ENCODE measurements at regions not wholly inside any gene's neighbourhood (a gene's known extent, or its start where the extent isn't known, plus 50 kb on each side); places are given as distances from the start of the nearest gene placed in this dataset.

- TF ChIP-seq CTCF (IDR thresholded peaks at IDR 0.05) = no peak
- peaks cover 0 to 5% of the 10 kb centered on the region in 2 experiments for H3K9me3 ChIP-seq (ENCODE audit: control insufficient read depth in 1 of 2, insufficient read depth in 1 of 2, low read length in 2 of 2)
- H3K27ac ChIP-seq (ENCODE audit: low read depth in 1 of 2, low read length in 2 of 2) = no peak overlapping the region
- Mint-ChIP-seq H3K4me1 (ENCODE audit: low read depth) (no peaks in the 10 kb centered on the region), H3K36me3 (ENCODE audit: low read depth) (no peaks in the 10 kb centered on the region), H3K9me3 (peaks cover 8% of the 10 kb centered on the region), H3K27me3 (no peaks in the 10 kb centered on the region), H3K27ac (no peak overlapping the region), H3K4me3 (no peak overlapping the region)
- H3K4me1 ChIP-seq (ENCODE audit: insufficient read depth, low read length) = no peaks in the 10 kb centered on the region
- H3K36me3 ChIP-seq (ENCODE audit: insufficient read depth, low read length) = no peaks in the 10 kb centered on the region
- ATAC-seq (ENCODE audit: poor library complexity) (no peak), DNase-seq (no peak)
- H3K27me3 ChIP-seq (ENCODE audit: control insufficient read depth in 1 of 2, insufficient read depth in 2 of 2, low read length in 2 of 2) = no peaks in the 10 kb centered on the region
- H3K4me3 ChIP-seq (ENCODE audit: low read length) = no peak overlapping the region
- CTCF ChIA-PET = no interaction called here
- intact Hi-C loops (cut with DNase I, micrococcal nuclease) = no loop called here
- POLR2A ChIA-PET = no interaction called here
Measured at GRCh38 chr1:218024211-218024720, 260.8 kb upstream of the RRP15 start.

- H3K4me3 ChIP-seq (ENCODE audit: low read length) = no peak overlapping the region
- DNase-seq = no peak
- ChIA-PET POLR2A (no interaction called here), CTCF (no interaction called here)
- no peaks in the 10 kb centered on the region for H3K4me1 ChIP-seq (ENCODE audit: insufficient read depth, low read length)
- no peak for TF ChIP-seq CTCF (IDR thresholded peaks at IDR 0.05)
- intact Hi-C loops (cut with DNase I, micrococcal nuclease) = no loop called here
- no peaks in the 10 kb centered on the region for H3K27me3 ChIP-seq (ENCODE audit: control insufficient read depth in 1 of 2, insufficient read depth in 2 of 2, low read length in 2 of 2)
- ATAC-seq (ENCODE audit: poor library complexity) = no peak
- H3K27ac Mint-ChIP-seq = no peak overlapping the region
- no peaks in the 10 kb centered on the region for H3K36me3 ChIP-seq (ENCODE audit: insufficient read depth, low read length)
- H3K36me3 Mint-ChIP-seq (ENCODE audit: low read depth) = no peaks in the 10 kb centered on the region
- H3K27me3 Mint-ChIP-seq = no peaks in the 10 kb centered on the region
- H3K4me1 Mint-ChIP-seq (ENCODE audit: low read depth) = no peaks in the 10 kb centered on the region
- peaks cover 0 to 4% of the 10 kb centered on the region in 2 experiments for H3K9me3 ChIP-seq (ENCODE audit: control insufficient read depth in 1 of 2, insufficient read depth in 1 of 2, low read length in 2 of 2)
- no peak overlapping the region for H3K27ac ChIP-seq (ENCODE audit: low read depth in 1 of 2, low read length in 2 of 2)
- no peak overlapping the region for H3K4me3 Mint-ChIP-seq
- peaks cover 6% of the 10 kb centered on the region for H3K9me3 Mint-ChIP-seq
Measured at GRCh38 chr1:218025454-218025853, 259.6 kb upstream of the RRP15 start.

DNA sequence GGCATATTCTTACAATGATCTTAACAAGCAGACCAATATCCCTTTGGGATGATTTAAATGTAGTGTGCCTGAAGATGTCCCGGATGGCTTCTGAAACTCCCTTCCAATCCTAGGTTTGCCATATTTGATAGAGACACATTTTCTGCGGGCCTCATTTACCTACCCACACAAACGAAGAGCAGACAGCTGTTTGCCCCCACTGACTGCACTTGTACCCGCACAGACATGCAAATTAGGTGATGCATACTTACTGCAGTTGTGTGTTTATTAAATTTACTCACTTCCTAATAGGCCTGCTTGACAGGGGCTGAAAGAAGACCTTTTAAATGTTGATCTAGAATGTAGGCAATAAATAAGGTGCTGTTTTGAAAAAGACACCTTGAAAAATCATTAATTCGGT is 257.9 kb upstream of the RRP15 start:
- Mint-ChIP-seq H3K36me3 (ENCODE audit: low read depth) (no peaks in the 10 kb centered on the region), H3K27me3 (no peaks in the 10 kb centered on the region), H3K9me3 (peaks cover 6% of the 10 kb centered on the region), H3K4me3 (no peak overlapping the region), H3K27ac (no peak overlapping the region), H3K4me1 (ENCODE audit: low read depth) (no peaks in the 10 kb centered on the region)
- ATAC-seq (ENCODE audit: poor library complexity) (no peak), DNase-seq (no peak)
- H3K9me3 ChIP-seq (ENCODE audit: control insufficient read depth in 1 of 2, insufficient read depth in 1 of 2, low read length in 2 of 2) = no peaks in the 10 kb centered on the region
- no peak overlapping the region for H3K4me3 ChIP-seq (ENCODE audit: low read length)
- no peaks in the 10 kb centered on the region for H3K4me1 ChIP-seq (ENCODE audit: insufficient read depth, low read length)
- ChIA-PET POLR2A (no interaction called here), CTCF (interaction anchor here (0.7 kb wide), 1 partner anchor 1082 kb away, joined by 3 read pairs; no protein-coding TSS in a partner anchor)
- no peak overlapping the region for H3K27ac ChIP-seq (ENCODE audit: low read depth in 1 of 2, low read length in 2 of 2)
- TF ChIP-seq CTCF (IDR thresholded peaks at IDR 0.05) = no peak
- H3K36me3 ChIP-seq (ENCODE audit: insufficient read depth, low read length) = no peaks in the 10 kb centered on the region
- H3K27me3 ChIP-seq (ENCODE audit: control insufficient read depth in 1 of 2, insufficient read depth in 2 of 2, low read length in 2 of 2) = no peaks in the 10 kb centered on the region
- intact Hi-C loops (cut with DNase I, micrococcal nuclease) = no loop called here

All from CD4-positive, alpha-beta T cell (primary cell).